CD4-positive, alpha-beta memory T cell (primary cell): ENCODE measurements at regions not wholly inside any gene's neighbourhood (a gene's known extent, or its start where the extent isn't known, plus 50 kb on each side); places are given as distances from the start of the nearest gene placed in this dataset.

Source experiments
- CTCF ChIA-PET: fragments of 350-600 bp; sonication (Branson Sonifier 250); formaldehyde crosslinking; loops from one replicate; lab custom pipeline; 2021; ENCODE audit warnings: inconsistent platforms; ENCODE audit not compliant: partially characterized antibody; lab: Charles Lee
- POLR2A ChIA-PET: fragments of 350-600 bp; sonication (Branson Sonifier 250); formaldehyde crosslinking; loops from one replicate; lab custom pipeline; 2021; ENCODE audit not compliant: partially characterized antibody; lab: Charles Lee
- DNase-seq, 5 donors: peaks; one replicate each; pipeline versions ENCODE4 v3.0.0 to v3.0.0-alpha.2; 2020 to 2022; ENCODE audit warnings: mixed read lengths in 1 of 5
- H3K27ac ChIP-seq: one replicate; pipeline ENCODE4 v1.7.0; 2013; ENCODE audit warnings: low read depth, low read length
- H3K27me3 ChIP-seq: 2 replicates; pipeline ENCODE4 v1.7.0; 2013; ENCODE audit warnings: mild to moderate bottlenecking, low read length, moderate library complexity; ENCODE audit not compliant: insufficient read depth
- H3K36me3 ChIP-seq: 2 replicates; pipeline ENCODE4 v1.7.0; 2013; ENCODE audit warnings: mild to moderate bottlenecking, low read length, moderate library complexity; ENCODE audit not compliant: insufficient read depth
- H3K4me1 ChIP-seq: 2 replicates; pipeline ENCODE4 v1.7.0; 2013; ENCODE audit warnings: mild to moderate bottlenecking, low read length, moderate library complexity; ENCODE audit not compliant: insufficient read depth
- H3K4me3 ChIP-seq, 2 donors: one replicate each; pipeline ENCODE4 v1.7.0; 2013; ENCODE audit warnings: low read length in 2 of 2, mild to moderate bottlenecking in 1 of 2
- H3K9me3 ChIP-seq, 2 donors: one replicate each; pipeline ENCODE4 v1.7.0; 2013; ENCODE audit warnings: low read length in 2 of 2, control low read depth in 1 of 2; ENCODE audit not compliant: control insufficient read depth in 1 of 2
- H3K27ac Mint-ChIP-seq, 7 donors: one replicate each; pipeline ENCODE4 v1.8.0; 2020 to 2021; ENCODE audit warnings: mixed read lengths in 7 of 7, mild to moderate bottlenecking in 6 of 7, inconsistent platforms in 3 of 7, moderate library complexity in 3 of 7
- H3K27me3 Mint-ChIP-seq, 2 donors: one replicate each; pipeline ENCODE4 v1.8.0; 2020 to 2021; ENCODE audit warnings: mixed read lengths in 2 of 2
- H3K36me3 Mint-ChIP-seq, 2 donors: one replicate each; pipeline ENCODE4 v1.8.0; 2020 to 2021; ENCODE audit warnings: mixed read lengths in 2 of 2, inconsistent platforms in 1 of 2, mild to moderate bottlenecking in 1 of 2
- H3K4me1 Mint-ChIP-seq, 4 donors: one replicate each; pipeline ENCODE4 v1.8.0; 2020 to 2021; ENCODE audit warnings: mixed read lengths in 4 of 4, mild to moderate bottlenecking in 1 of 4
- H3K4me3 Mint-ChIP-seq, 8 donors: one replicate each; pipeline ENCODE4 v1.8.0; 2020 to 2021; ENCODE audit warnings: mixed read lengths in 8 of 8, mild to moderate bottlenecking in 7 of 8, moderate library complexity in 6 of 8, inconsistent platforms in 3 of 8
- H3K9me3 Mint-ChIP-seq, 8 donors: one replicate each; pipeline ENCODE4 v1.8.0; 2020 to 2021; ENCODE audit warnings: mixed read lengths in 8 of 8, mild to moderate bottlenecking in 5 of 8, inconsistent platforms in 3 of 8, moderate library complexity in 1 of 8
- intact Hi-C: fragments of 100-400 bp; cut with micrococcal nuclease; formaldehyde crosslinking; loops from one replicate; pipeline ENCODE4 v1.15.1; 2023

GRCh38 chr13:44814836-44815235 is 174.4 kb downstream of the NUFIP1 start:
- Mint-ChIP-seq H3K4me3 (no peak overlapping the region), H3K9me3 (peaks cover 0 to 2% (median 0%) of the 10 kb centered on the region in 8 donors), H3K4me1 (no peaks in the 10 kb centered on the region), H3K36me3 (no peaks in the 10 kb centered on the region), H3K27me3 (peaks cover 5 to 13% of the 10 kb centered on the region in 2 donors), H3K27ac (no peak overlapping the region)
- H3K27me3 ChIP-seq: no peaks in the 10 kb centered on the region
- intact Hi-C loops: no loop called here
- no peaks in the 10 kb centered on the region for H3K9me3 ChIP-seq
- H3K4me3 ChIP-seq: no peak overlapping the region
- no peaks in the 10 kb centered on the region for H3K36me3 ChIP-seq
- no peaks in the 10 kb centered on the region for H3K4me1 ChIP-seq
- H3K27ac ChIP-seq: no peak overlapping the region
- ChIA-PET CTCF (no interaction called here), POLR2A (no interaction called here)
- no peak for DNase-seq

GRCh38 chr13:44814161-44814560 is 175.1 kb downstream of the NUFIP1 start:
- ChIA-PET CTCF (no interaction called here), POLR2A (no interaction called here)
- peaks cover 0 to 2% (median 0%) of the 10 kb centered on the region in 8 donors for H3K9me3 Mint-ChIP-seq
- H3K4me3 Mint-ChIP-seq: no peak overlapping the region
- H3K27ac ChIP-seq: no peak overlapping the region
- peaks cover 5 to 13% of the 10 kb centered on the region in 2 donors for H3K27me3 Mint-ChIP-seq
- no peaks in the 10 kb centered on the region for H3K36me3 Mint-ChIP-seq
- no peaks in the 10 kb centered on the region for H3K4me1 Mint-ChIP-seq
- H3K27me3 ChIP-seq: no peaks in the 10 kb centered on the region
- H3K36me3 ChIP-seq: no peaks in the 10 kb centered on the region
- H3K4me1 ChIP-seq: no peaks in the 10 kb centered on the region
- no peaks in the 10 kb centered on the region for H3K9me3 ChIP-seq
- DNase-seq: no peak
- no peak overlapping the region for H3K27ac Mint-ChIP-seq
- H3K4me3 ChIP-seq: no peak overlapping the region
- intact Hi-C loops: no loop called here

GRCh38 chr13:44812818-44813217 is 176.5 kb downstream of the NUFIP1 start:
- no peak overlapping the region for H3K27ac Mint-ChIP-seq
- Histone ChIP-seq H3K9me3 (no peaks in the 10 kb centered on the region), H3K4me1 (no peaks in the 10 kb centered on the region), H3K4me3 (no peak overlapping the region), H3K27ac (no peak overlapping the region), H3K27me3 (no peaks in the 10 kb centered on the region), H3K36me3 (no peaks in the 10 kb centered on the region)
- no peaks in the 10 kb centered on the region for H3K36me3 Mint-ChIP-seq
- ChIA-PET CTCF (no interaction called here), POLR2A (no interaction called here)
- intact Hi-C loops: no loop called here
- H3K9me3 Mint-ChIP-seq: peaks cover 0 to 2% (median 0%) of the 10 kb centered on the region in 8 donors
- DNase-seq: no peak
- no peak overlapping the region for H3K4me3 Mint-ChIP-seq
- H3K4me1 Mint-ChIP-seq: no peaks in the 10 kb centered on the region
- H3K27me3 Mint-ChIP-seq: peaks cover 5 to 14% of the 10 kb centered on the region in 2 donors

- DNase-seq: no peak
- Histone ChIP-seq H3K9me3 (no peaks in the 10 kb centered on the region), H3K27ac (no peak overlapping the region), H3K4me1 (no peaks in the 10 kb centered on the region), H3K36me3 (no peaks in the 10 kb centered on the region), H3K27me3 (no peaks in the 10 kb centered on the region), H3K4me3 (no peak overlapping the region)
- Mint-ChIP-seq H3K36me3 (no peaks in the 10 kb centered on the region), H3K4me3 (no peak overlapping the region), H3K27me3 (peaks cover 2 to 3% of the 10 kb centered on the region in 2 donors), H3K4me1 (no peaks in the 10 kb centered on the region), H3K27ac (no peak overlapping the region), H3K9me3 (no peaks in the 10 kb centered on the region)
- intact Hi-C loops: no loop called here
- ChIA-PET CTCF (interaction anchor here (1.2 kb wide), 1 partner anchor 108 kb away, joined by 3 read pairs; no protein-coding TSS in a partner anchor), POLR2A (no interaction called here)
Measured at GRCh38 chr13:44810061-44810840, 179.0 kb downstream of the NUFIP1 start.

DNA sequence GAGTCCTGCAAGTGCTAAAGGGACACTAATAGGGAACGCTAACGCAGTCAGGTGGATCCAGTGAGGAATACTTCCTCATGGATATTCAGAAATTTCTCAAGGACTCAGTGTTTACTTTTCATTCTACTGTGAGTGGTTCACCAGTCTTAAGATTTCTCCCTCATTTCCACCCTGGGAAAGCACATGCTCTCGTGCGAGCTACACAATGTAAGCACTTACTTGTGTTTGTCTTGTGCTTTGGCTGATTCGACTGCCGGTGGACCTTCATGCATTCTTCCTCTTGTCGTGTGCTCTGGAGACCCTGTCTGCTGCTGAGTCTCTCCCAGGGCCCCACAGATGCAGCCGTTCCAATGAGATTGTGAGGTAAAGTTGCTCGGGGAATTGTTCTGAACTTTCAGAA is 180.1 kb downstream of the NUFIP1 start:
- H3K36me3 Mint-ChIP-seq: no peaks in the 10 kb centered on the region
- peaks cover 0 to 1% (median 0%) of the 10 kb centered on the region in 8 donors for H3K9me3 Mint-ChIP-seq
- no peaks in the 10 kb centered on the region for H3K4me1 Mint-ChIP-seq
- peaks cover 2 to 3% of the 10 kb centered on the region in 2 donors for H3K27me3 Mint-ChIP-seq
- ChIA-PET POLR2A (no interaction called here), CTCF (no interaction called here)
- intact Hi-C loops: no loop called here
- no peak overlapping the region for H3K27ac Mint-ChIP-seq
- Histone ChIP-seq H3K27me3 (no peaks in the 10 kb centered on the region), H3K36me3 (no peaks in the 10 kb centered on the region), H3K4me1 (no peaks in the 10 kb centered on the region), H3K9me3 (no peaks in the 10 kb centered on the region), H3K27ac (no peak overlapping the region), H3K4me3 (no peak overlapping the region)
- DNase-seq: no peak
- no peak overlapping the region for H3K4me3 Mint-ChIP-seq

DNA sequence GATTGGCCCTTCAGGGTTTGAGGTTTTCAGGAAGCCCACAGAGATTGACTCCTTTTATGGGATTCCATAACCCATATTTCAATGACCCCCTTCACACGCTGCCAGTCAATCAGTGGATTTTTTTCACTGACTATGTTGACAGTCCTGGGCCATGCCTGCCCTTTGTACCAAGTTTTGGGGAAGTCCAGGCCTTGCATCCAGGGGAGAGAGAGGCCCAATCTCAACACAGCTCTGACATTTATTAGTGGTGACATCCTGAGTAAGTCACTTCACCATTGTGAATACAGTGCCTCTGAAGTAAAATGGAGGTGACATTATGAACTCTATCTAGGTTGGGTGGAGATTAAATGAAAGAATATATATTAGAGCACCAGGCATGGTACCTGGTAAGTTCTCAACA is 181.1 kb downstream of the NUFIP1 start:
- no peak for DNase-seq

DNA sequence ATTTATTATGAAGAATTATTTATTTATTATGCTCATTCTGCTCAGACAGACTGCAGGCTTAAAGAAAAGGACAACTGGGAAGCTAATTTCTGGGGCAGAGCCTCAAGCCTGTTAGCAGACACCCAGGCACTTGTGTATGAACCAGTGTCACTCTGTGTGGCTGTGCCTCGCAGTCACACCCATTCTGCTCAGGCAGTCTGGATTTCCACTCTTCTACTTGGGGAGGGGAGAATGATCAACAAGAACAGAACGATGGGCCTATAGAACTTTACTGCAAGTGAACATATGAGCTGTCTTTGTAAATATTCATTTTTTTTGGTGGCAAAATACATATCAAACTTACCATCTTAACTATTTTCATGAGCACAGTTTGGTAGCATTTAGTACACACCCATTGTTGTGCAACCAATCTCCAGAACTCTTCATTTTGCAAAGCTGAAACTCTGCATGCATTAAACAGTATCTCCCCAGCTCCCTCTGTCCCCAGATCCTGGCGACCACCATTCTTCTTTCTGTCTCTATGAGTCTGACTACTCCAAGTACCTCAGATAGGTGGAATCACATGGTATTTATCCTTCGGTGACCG is 181.7 kb downstream of the NUFIP1 start:
- Mint-ChIP-seq H3K9me3 (peaks cover 0 to 1% (median 0%) of the 10 kb centered on the region in 8 donors), H3K4me3 (no peak overlapping the region), H3K4me1 (no peaks in the 10 kb centered on the region), H3K27ac (no peak overlapping the region), H3K36me3 (no peaks in the 10 kb centered on the region), H3K27me3 (peaks cover 2 to 3% of the 10 kb centered on the region in 2 donors)
- Histone ChIP-seq H3K27me3 (no peaks in the 10 kb centered on the region), H3K4me1 (no peaks in the 10 kb centered on the region), H3K36me3 (no peaks in the 10 kb centered on the region), H3K27ac (no peak overlapping the region), H3K4me3 (no peak overlapping the region), H3K9me3 (no peaks in the 10 kb centered on the region)
- DNase-seq: no peak
- ChIA-PET CTCF (no interaction called here), POLR2A (no interaction called here)
- intact Hi-C loops: no loop called here

More for the DNA sequence above, 181.1 kb downstream of the NUFIP1 start:
- H3K27me3 ChIP-seq: no peaks in the 10 kb centered on the region
- CTCF ChIA-PET: interaction anchor here (0.7 kb wide), 1 partner anchor 1027 kb away, joined by 3 read pairs; no protein-coding TSS in a partner anchor
- POLR2A ChIA-PET: no interaction called here
- Mint-ChIP-seq H3K36me3 (no peaks in the 10 kb centered on the region), H3K4me1 (no peaks in the 10 kb centered on the region), H3K4me3 (no peak overlapping the region), H3K27me3 (peaks cover 2 to 3% of the 10 kb centered on the region in 2 donors), H3K27ac (no peak overlapping the region), H3K9me3 (peaks cover 0 to 1% (median 0%) of the 10 kb centered on the region in 8 donors)
- H3K4me1 ChIP-seq: no peaks in the 10 kb centered on the region
- H3K27ac ChIP-seq: no peak overlapping the region
- H3K36me3 ChIP-seq: no peaks in the 10 kb centered on the region
- H3K9me3 ChIP-seq: no peaks in the 10 kb centered on the region
- no peak overlapping the region for H3K4me3 ChIP-seq
- intact Hi-C loops: no loop called here
